ENCODE measurements at regions not wholly inside any gene's neighbourhood (a gene's known extent, or its start where the extent isn't known, plus 50 kb on each side); places are given as distances from the start of the nearest gene placed in this dataset.
"Not testable (repeated sequence)": the region's sequence is repeated elsewhere in the genome, so short reads cannot be mapped to it uniquely, and the experiment has no call there.

DNA sequence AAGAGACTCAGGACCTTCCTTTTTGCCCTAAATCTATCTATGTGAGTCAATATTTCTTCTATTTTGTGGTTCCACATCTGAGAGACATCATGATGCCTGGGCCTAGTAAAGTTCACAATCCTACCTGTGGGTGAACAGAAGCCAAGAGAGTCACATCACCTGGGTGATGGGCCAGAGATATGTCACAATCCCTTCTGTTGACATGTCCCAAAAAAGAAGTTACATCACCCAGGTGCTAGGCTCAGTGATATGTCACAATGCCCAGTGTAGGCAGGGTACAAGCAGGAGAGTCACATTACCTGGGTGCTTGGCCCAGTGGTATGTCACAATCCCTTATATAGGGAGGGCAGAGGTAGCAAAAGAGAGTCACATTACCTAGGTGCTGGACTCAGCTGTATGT is 2101.9 kb downstream of the TP53TG3F start:
- FAIRE-seq: no peak

DNA sequence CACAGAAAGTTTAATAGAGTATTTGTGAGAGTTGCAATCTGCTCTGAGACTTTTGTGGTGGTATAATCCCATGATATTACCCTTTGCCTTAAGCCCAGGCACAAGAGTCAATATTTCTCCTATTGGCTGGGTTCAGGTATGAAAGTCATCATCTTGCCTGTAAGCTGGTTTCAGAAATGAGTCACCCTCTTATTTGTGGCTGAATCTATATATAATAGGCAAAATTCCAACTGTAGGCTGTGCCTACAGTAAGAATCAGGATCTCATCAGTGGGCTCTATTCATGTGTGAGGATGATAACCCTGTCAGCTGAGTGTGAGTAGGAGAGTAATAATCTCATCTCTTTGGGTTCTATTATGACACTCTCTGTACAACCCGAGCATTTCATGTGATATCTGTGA is 2103.1 kb downstream of the TP53TG3F start:
- FAIRE-seq (no peak), DNase-seq (ENCODE audit: low spot score in 2 of 2) (no peak)

More for the DNA sequence above, 2101.9 kb downstream of the TP53TG3F start:
- DNase-seq (ENCODE audit: low spot score in 2 of 2): no peak

DNA sequence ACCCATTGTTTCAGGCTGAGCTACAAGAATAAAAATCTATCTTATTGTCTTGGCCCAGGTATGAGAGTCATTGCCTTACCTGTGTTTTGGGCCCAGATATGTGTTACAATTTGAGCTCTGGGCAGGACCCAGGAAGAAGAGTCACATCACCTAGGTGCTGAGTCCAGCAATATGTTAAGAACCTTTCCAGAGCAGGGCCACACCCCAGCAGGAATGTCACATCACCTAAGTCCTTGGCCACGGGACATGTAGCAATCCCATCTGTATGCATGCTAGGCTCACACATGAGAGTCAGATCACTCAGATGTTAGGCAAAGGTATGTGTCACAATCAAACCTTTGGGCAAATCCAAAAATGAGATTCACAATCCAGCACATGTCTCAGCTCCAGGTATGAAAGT is 2103.5 kb downstream of the TP53TG3F start:
- FAIRE-seq (no peak), DNase-seq (ENCODE audit: low spot score in 2 of 2) (no peak)

DNA sequence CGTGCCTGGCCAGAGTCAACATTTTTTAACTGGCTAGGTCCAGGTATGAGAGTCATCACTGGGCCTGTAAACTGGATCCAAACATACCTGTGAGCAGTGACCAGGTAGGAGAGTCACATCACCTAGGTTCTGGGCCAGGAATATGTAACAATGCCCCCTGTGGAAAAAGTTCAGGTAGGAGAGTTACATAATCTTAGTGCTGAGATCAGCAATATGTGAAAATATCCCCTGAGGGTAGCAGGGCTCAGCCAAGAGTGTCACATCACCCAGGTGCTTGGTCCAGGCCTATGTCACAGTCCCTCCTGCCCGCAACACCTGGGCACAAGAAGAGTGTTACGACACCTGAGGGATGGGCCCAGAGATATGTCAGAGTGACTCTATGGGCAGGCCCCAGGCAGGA is 2104.7 kb downstream of the TP53TG3F start:
- FAIRE-seq (no peak), DNase-seq (ENCODE audit: low spot score in 2 of 2) (no peak)

DNA sequence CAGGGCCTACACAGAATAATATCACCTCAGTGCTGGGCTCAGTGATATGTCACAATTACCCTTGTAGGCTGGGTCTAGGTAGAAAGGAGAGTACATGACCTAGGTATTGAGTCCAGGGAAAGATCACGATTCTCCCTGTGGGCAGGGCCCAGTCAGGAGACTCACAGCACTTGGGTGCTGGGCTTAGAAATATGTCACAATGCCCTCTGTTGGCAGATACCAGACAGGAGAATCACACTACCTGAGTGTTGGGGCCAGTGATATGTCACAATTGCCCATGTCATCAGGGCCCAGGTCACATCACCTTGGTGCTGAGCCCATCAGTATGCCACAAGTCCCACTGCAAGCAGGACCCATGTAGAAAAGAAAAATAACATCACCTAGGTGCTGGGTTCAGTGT is 2105.5 kb downstream of the TP53TG3F start:
- DNase-seq (ENCODE audit: low spot score in 2 of 2) (no peak), FAIRE-seq (no peak)

DNA sequence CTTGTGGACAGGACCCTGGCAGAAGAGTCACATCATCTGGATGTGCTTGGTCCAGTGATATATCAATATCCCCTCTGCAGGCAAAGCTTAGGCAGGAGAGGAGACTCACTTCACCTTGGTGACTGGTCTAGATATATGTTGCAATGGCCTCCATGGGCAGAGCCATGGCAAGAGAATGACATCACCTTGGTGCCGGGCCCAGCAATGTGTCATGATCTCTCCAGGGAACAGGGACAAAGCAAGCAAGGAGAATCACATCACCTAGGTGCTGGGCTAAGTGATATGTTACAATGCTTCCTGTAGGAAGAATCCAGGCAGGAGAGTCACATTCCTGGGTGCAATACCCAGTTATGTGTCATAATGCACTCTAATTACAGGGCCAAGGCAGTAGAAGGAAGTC is 2106.2 kb downstream of the TP53TG3F start:
- FAIRE-seq (no peak), DNase-seq (ENCODE audit: low spot score in 2 of 2) (no peak)

DNA sequence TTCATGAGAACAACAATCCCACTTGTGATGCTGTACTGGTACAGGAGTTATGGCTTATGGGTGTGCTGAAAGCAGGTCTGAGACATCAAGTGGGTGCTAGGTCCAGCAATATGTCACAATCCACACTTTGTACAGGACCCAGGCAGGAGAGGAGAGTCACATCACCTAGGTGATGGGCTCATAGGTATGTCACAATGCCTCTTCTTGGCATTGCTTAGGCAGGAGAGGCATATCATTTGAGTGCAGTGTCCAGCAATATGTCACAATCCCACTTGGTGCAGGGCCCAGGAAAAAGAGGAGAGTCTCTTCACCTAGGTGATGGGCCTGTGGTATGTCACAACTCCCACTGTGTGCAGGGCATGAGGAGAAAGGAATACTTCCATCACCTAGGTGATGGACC is 2110.0 kb downstream of the TP53TG3F start:
- DNase-seq (ENCODE audit: low spot score in 2 of 2): no peak
- no peak for FAIRE-seq

DNA sequence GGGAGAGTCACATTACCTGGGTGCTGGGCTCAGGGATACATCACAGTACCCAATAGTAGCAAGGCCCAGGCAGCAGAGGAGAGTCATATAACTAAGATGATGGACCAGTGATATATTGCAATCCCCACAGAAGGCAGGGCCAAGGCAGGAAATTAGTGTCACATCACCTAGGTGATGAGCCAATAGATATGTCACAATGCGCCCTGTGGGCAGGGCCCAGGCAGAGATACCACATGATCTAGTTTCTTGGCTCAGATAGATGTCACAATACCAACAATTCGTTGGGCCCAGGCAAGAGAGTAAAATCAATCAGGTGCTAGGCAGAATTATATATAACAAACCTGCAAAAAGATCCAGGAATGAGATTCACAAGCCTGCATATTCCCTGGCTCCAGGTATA is 2111.5 kb downstream of the TP53TG3F start:
- DNase-seq (ENCODE audit: low spot score in 2 of 2) (no peak), FAIRE-seq (no peak)

DNA sequence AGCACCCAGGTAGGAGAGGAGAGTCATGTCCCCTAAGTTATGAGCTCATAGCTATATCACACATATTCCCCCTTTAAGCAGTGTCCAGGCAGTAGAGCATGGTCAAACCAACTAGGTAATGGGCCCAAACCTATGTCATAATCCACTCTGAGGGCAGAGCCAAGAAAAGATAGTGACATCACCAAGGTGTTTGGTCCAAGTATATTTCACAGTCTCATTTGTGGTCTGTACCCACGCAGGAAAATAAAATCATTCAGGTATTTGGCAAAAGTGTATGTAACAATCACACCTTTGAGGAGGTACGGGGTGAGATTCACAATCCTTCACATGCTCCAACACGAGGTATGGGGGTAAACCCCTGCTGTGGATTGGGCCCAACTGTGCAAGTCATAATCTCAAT is 2112.8 kb downstream of the TP53TG3F start:
- FAIRE-seq (no peak), DNase-seq (ENCODE audit: low spot score in 2 of 2) (no peak)

DNA sequence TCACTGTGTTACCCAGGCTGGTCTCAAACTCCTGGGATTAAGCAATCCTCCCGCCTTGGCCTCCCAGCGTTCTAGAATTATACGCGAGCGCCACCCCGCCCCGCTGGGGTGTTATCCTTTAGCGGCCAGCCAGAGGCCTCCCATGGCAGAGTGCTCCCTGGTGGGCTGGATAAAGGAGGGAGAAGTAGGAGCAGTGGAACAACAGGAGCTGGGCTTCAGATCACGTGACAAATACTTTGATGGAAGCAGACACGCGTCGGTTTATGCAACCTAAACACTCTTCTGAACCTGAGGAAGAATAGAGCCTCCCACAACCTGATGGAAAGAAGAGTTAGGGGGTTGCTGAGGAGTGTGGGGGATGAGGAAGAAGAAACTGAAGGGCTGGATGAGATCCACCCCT is 2114.0 kb downstream of the TP53TG3F start:
- no peak for FAIRE-seq
- no peak for DNase-seq (ENCODE audit: low spot score in 2 of 2)

DNA sequence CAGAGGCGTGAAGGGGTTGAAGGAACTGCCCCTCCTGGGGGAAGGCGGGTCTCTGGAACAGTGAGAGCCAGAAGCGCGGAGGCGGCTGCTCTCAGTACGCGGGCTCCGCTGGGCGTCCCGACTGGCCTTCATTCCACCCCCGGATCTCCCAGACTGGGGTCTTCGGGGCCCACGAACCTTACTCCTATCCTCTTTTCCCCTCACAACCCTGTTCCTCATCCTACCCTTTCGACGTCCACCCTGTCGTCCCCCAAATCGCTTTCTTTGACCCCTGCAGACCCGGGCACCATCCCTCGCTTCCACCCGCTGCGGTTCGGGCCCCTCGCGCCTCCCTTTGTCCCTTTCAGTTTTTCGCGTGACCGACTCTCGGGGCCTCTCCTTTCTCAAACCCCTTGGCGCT is 2114.6 kb downstream of the TP53TG3F start:
- DNase-seq (ENCODE audit: low spot score in 2 of 2) (no peak), FAIRE-seq (no peak)

DNA sequence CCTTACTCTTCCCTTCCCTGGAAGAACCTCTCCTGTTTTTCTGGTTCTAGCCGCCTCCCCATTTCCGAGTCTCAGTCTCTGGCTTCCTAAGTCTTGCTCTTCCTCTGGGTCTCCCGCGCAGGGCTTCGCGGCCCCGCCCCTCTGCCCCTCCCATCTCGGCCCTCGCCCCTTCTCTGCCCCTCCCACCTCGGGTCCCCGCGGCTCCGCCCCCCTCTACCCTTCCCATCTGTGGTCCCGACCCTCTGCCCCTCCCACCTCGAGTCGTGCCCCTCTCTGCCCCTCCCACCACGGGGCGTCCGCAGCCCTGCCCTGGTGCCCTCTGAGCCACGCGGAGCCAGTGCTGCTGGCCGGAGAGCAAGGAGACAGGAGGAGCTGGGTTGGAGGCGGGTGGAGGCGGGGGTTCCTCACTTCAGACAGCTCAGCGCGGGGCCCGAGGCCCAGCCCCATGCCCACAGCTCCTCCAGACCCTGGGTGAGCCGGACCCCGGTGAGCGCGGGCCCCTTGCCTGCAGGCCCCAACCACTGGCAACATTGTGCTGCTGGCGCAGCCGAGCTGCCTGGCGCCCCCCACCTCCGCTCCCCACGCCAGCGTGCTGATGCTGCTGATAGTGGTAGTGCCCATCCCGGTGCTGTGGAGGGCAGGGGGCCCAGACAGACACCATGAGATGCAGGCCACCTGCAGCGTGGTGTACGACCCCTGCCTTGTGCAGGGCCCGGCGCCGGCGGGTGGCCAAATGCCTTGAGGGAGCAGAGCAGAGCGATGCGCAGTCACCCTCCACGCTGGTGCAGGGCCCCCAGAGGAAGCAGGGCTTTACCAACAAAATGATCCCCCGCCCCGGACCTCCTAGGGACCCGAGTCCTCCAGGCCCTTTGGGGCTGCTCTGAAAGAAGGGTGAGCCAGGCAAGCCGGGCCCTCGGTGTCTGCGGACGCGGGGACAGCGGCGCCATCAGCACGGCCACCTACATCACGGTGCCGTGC is 2115.3 kb downstream of the TP53TG3F start:
- no peak for FAIRE-seq
- no peak for DNase-seq (ENCODE audit: low spot score in 2 of 2)

DNA sequence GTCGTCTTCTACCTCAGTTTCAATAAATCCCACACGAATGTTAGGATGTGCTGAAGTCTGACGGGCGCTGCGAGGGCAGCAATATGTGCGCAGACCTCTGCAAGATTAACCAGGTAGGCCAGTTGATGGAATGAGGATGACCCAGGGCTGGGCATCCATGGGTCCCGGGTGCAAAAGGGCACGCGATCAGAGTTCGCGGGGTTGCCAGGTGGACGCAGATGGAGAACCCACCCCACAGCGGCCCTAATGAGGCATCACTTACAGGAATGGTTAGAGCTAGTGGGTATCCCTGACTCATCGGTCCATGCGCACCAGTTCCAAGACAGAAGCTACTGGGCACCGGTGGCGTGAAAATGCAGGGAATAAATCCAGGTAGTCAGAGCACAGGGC is 2116.0 kb downstream of the TP53TG3F start:
- FAIRE-seq (no peak), DNase-seq (ENCODE audit: low spot score in 2 of 2) (no peak)

DNA sequence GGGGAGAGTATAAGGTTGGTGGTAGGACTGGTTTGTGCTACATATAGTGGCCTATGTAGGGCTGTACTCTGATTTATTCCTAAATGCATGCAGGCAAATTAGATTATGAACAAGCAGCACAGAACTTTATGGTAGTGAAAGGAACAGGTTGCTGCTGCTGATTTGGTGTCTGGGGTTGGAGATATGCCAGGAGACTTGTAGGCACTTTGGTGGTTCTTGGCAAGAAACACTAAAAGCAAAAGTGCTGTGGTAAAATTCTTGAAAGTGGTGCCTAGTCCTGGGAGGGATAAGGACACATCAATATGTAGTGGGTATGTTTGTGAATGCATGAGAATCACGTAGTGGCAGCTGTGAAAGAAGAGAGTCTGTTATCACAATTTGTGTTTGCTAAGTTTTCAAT is 2126.0 kb downstream of the TP53TG3F start:
- no peak for FAIRE-seq
- no peak for DNase-seq (ENCODE audit: low spot score in 2 of 2)

DNA sequence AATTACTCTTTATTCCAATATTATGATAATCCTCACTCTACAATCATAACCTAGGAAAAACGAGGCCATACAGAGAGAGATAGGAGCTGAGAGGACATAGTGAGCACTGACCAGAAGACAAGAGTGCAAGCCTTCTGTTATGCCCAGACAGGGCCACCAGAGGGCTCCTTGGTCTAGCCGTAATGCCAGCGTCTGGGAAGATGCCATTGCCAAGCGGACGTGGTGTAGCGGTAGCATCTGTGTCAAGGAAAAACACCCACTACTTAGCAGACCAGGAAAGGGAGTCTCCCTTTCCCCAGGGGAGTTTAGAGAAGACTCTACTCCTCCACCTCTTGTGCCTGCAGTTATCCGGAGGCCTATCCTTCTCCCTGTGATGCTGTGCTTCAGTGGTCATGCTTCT is 2131.5 kb downstream of the TP53TG3F start:
- not testable (repeated sequence) for DNase-seq (ENCODE audit: low spot score in 2 of 2); FAIRE-seq

DNA sequence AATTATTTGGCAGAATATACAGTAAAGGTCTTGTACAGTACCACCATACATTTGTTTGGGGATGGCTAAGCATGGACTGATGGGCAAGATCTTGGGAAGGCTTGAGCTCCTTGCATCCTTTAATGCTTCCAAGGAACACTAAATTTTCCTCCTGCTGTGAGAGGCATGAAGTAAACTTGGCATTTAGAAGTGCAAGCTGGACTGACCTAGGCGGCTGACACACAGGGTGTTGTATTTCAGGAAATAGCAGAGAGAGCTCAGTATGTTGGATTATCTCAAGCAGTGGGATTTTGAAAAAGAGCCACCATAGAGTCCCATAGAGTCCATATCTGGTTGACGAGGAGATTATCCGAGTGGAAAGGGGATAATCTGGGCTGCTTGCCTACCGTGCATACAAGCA is 2137.1 kb downstream of the TP53TG3F start:
- FAIRE-seq: no peak
- no peak for DNase-seq (ENCODE audit: low spot score in 2 of 2)

DNA sequence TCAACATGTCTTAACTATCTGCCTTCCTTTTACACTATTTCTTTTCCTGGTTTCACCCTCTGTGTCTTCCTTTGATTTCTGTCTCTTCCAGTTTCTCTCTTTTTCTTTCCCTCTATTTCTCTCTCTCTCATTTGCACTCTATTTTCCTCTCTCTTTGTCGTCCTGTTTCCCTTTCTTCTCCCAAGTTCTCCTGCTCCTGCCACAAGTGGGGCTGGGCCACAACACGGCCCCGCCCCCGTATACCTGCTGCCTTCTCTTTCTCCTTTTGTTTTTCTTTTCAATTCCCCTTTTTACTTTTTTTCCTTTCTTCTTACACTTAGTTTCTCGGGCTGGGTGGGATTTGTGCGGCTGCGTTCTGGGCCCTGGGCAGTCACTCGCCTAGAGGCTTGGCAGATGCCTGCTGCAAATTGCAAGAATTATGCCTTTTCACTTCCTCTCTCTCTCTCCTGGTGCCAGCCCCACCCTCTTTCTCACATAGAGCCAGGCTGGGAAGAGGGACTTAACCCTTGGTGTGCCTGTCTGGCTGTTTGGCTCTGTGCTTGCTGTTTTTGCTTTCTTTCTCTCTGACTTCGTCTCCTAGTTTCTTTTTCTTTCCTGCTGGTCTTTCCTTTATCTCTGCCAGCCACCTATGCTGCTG is 2139.4 kb downstream of the TP53TG3F start:
- FAIRE-seq: no peak

DNA sequence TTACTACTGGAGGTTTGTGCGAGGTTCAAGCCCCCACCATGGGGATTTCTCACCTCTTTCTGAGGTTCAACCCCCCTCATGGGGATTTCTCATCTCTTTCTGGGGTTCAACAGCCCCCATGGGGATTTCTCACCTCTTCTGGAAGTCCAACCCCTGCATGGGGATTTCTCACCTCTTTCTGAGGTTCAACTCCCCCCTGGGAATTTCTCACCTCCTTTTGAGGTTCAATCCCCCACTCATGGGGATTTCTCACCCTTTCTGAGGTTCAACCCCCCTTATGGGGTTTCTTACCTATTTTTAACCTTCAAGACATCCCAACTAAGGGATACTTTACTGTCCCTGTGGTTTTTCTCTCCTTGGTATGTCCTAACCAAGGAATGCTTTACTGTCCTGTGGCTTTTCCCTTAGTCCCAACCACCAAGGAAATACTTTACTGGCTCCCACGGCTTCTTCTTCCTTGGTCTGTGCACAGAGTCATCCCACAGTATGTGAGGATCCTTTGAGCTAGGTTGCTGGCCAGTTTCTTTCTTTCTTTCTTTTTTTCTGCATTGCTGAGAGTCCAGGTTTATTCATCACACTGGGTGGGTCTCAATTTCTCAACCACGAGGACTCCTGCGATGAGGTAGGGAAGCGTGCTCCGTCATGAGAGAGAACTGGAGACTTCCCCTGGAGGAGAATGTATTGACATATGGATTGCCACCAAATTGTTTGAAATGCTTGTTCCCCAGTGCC is 2140.2 kb downstream of the TP53TG3F start:
- DNase-seq (ENCODE audit: low spot score in 2 of 2) (no peak), FAIRE-seq (no peak)

More for the DNA sequence above, 2139.4 kb downstream of the TP53TG3F start:
- no peak for DNase-seq (ENCODE audit: low spot score in 2 of 2)

DNA sequence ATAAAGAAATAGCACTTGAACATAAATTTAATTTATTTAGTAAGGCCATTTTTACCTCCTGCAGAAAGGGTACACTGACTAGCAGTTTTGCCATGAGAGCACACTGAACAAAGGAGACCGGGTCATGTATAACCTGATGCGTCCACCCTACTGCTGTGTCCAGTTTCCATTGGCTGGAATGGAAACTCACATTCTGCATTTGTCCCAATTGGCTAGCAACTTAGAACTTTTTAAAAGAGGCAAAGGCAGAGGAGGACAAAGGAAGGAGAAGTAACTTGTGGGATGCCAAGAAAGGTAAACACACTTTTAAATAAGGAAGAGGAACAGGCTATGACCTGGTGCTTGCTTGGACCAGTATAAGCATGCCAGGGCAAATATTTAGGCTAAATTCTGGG is 2140.7 kb downstream of the TP53TG3F start:
- FAIRE-seq; DNase-seq (ENCODE audit: low spot score in 2 of 2): not testable (repeated sequence)

DNA sequence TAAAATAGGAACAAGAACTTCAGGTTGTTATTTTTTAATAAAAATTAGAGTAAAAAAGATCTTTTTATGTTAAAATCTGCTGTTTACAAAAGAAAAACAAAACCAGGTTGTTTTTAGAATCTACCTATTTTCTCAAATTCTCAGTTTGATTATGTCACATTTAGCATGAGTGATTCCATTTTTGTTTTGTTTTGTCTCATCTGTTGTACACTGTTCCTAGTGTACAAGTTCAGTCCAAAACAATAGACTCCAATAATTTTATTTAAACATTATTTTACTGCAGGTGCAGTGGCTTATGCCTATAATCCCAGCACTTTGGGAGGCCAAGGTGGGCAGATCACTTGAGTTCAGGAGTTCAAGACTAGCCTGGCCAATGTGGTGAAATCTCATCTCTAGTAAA is 2142.7 kb downstream of the TP53TG3F start:
- no peak for FAIRE-seq

DNA sequence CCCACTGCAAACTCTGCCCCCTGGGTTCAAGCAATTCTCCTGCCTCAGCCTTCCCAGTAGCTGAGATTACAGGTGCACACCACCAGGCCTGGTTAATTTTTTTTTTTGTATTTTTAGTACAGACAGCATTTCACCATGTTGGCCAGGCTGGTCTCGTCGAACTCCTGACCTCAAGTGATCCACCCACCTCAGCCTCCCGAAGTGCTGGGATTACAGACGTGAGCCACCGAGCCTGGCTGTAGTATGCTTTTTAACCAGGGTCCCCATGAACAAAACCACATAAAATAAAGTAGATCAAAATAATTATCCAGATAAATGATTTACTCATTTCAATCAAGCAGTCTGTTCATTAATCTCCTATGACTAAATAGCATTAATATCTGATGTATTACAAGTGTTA is 2144.0 kb downstream of the TP53TG3F start:
- FAIRE-seq; DNase-seq (ENCODE audit: low spot score in 2 of 2): not testable (repeated sequence)

More for the DNA sequence above, 2142.7 kb downstream of the TP53TG3F start:
- no peak for DNase-seq (ENCODE audit: low spot score in 2 of 2)
